Liver (tissue), 7 donors: ENCODE measurements at regions not wholly inside any gene's neighbourhood (a gene's known extent, or its start where the extent isn't known, plus 50 kb on each side); places are given as distances from the start of the nearest gene placed in this dataset.

ENCODE experiments used
- DNase-seq: peaks from one replicate; pipeline ENCODE4 v3.0.0-alpha.2; 2017; ENCODE audit warnings: low spot score
- H3K27ac ChIP-seq, 2 donors: one replicate each; pipeline ENCODE4 v1.7.0; 2013; ENCODE audit warnings: inconsistent platforms in 2 of 2, low read length in 2 of 2, control low read depth in 1 of 2, low read depth in 1 of 2, mild to moderate bottlenecking in 1 of 2
- H3K27me3 ChIP-seq, 4 donors: one replicate each; pipeline versions ENCODE4 v1.6.1 to v1.7.0; 2013; ENCODE audit warnings: low read length in 3 of 4, inconsistent platforms in 1 of 4, mild to moderate bottlenecking in 1 of 4, moderate library complexity in 1 of 4; ENCODE audit not compliant: control insufficient read depth in 4 of 4, insufficient read depth in 4 of 4
- H3K36me3 ChIP-seq, 4 donors: one replicate each; pipeline versions ENCODE4 v1.6.1 to v1.7.0; 2013; ENCODE audit warnings: low read length in 3 of 4, mild to moderate bottlenecking in 3 of 4, low read depth in 1 of 4, moderate library complexity in 1 of 4; ENCODE audit not compliant: control insufficient read depth in 4 of 4, insufficient read depth in 3 of 4
- H3K4me1 ChIP-seq, 4 donors: one replicate each; pipeline versions ENCODE4 v1.6.1 to v1.7.0; 2013; ENCODE audit warnings: low read length in 3 of 4, mild to moderate bottlenecking in 3 of 4, moderate library complexity in 1 of 4; ENCODE audit not compliant: control insufficient read depth in 4 of 4, insufficient read depth in 4 of 4
- H3K4me3 ChIP-seq, 3 donors: one replicate each; pipeline versions ENCODE4 v1.6.1 to v1.7.0; 2013; ENCODE audit warnings: low read length in 3 of 3, control low read depth in 1 of 3, low read depth in 1 of 3, mild to moderate bottlenecking in 1 of 3
- H3K9ac ChIP-seq, 2 donors: one replicate each; pipeline ENCODE4 v1.7.0; 2013; ENCODE audit warnings: low read length in 2 of 2, mild to moderate bottlenecking in 2 of 2, moderate library complexity in 2 of 2, control low read depth in 1 of 2, low read depth in 1 of 2
- H3K9me3 ChIP-seq, 4 donors: one replicate each; pipeline versions ENCODE4 v1.6.1 to v1.7.0; 2013; ENCODE audit warnings: low read length in 3 of 4; ENCODE audit not compliant: control insufficient read depth in 4 of 4
- FOXA1 ChIP-seq: IDR thresholded peaks from 2 replicates; pipeline ENCODE4 v1.6.1; 2016; ENCODE audit warnings: antibody characterized with exemption
- FOXA2 ChIP-seq: IDR thresholded peaks from 2 replicates; pipeline ENCODE4 v1.6.1; 2016; ENCODE audit warnings: antibody characterized with exemption
- GABPA ChIP-seq, 2 donors: IDR thresholded peaks in 1 of 2; conservative IDR thresholded peaks in 1 of 2; 2 replicates each; pipeline ENCODE4 v1.6.1; 2016; ENCODE audit warnings: antibody characterized with exemption in 2 of 2, mild to moderate bottlenecking in 1 of 2, moderate library complexity in 1 of 2
- HNF4G ChIP-seq: IDR thresholded peaks from 2 replicates; pipeline ENCODE4 v1.6.1; 2016; ENCODE audit warnings: antibody characterized with exemption
- JUND ChIP-seq, 2 donors: IDR thresholded peaks; 2 replicates each; pipeline ENCODE4 v1.6.1; 2016; ENCODE audit warnings: antibody characterized with exemption in 2 of 2
- RAD21 ChIP-seq, 2 donors: IDR thresholded peaks; 2 replicates each; pipeline ENCODE4 v1.6.1; 2016; ENCODE audit warnings: antibody characterized with exemption in 2 of 2, mild to moderate bottlenecking in 2 of 2
- RXRA ChIP-seq, 2 donors: IDR thresholded peaks; 2 replicates each; pipeline ENCODE4 v1.6.1; 2017 to 2018; ENCODE audit warnings: antibody characterized with exemption in 2 of 2, mild to moderate bottlenecking in 1 of 2
- TAF1 ChIP-seq: conservative IDR thresholded peaks from 2 replicates; pipeline ENCODE4 v1.6.1; 2016; ENCODE audit warnings: antibody characterized with exemption, mild to moderate bottlenecking
- YY1 ChIP-seq: IDR thresholded peaks from 2 replicates; pipeline ENCODE4 v1.6.1; 2016; ENCODE audit warnings: antibody characterized with exemption, mild to moderate bottlenecking
- WGBS: extraction: QIAGEN DNeasy Blood & Tissue Kit; methylation state at CpG from one replicate; pipeline ENCODE4 v1.1.7; 2013; 5-methylcytosine and 5-hydroxymethylcytosine counted together
- TF ChIP-seq, protein P1 (sequence below): IDR thresholded peaks from 2 replicates; pipeline ENCODE4 v1.6.1; 2016; ENCODE audit warnings: antibody characterized with exemption, mild to moderate bottlenecking
- TF ChIP-seq, protein P2 (sequence below): IDR thresholded peaks from 2 replicates; pipeline ENCODE4 v1.6.1; 2016; ENCODE audit warnings: antibody characterized with exemption
- TF ChIP-seq, protein P3 (sequence below): IDR thresholded peaks from 2 replicates; pipeline ENCODE4 v1.6.1; 2016; ENCODE audit warnings: antibody characterized with exemption
- TF ChIP-seq, protein P4 (sequence below): IDR thresholded peaks from 2 replicates; pipeline ENCODE4 v1.6.1; 2016; ENCODE audit warnings: antibody characterized with exemption
- donor health status: healthy.
- donor health status: healthy.
- donor health status: healthy.
- donor health status: healthy.

DNA sequence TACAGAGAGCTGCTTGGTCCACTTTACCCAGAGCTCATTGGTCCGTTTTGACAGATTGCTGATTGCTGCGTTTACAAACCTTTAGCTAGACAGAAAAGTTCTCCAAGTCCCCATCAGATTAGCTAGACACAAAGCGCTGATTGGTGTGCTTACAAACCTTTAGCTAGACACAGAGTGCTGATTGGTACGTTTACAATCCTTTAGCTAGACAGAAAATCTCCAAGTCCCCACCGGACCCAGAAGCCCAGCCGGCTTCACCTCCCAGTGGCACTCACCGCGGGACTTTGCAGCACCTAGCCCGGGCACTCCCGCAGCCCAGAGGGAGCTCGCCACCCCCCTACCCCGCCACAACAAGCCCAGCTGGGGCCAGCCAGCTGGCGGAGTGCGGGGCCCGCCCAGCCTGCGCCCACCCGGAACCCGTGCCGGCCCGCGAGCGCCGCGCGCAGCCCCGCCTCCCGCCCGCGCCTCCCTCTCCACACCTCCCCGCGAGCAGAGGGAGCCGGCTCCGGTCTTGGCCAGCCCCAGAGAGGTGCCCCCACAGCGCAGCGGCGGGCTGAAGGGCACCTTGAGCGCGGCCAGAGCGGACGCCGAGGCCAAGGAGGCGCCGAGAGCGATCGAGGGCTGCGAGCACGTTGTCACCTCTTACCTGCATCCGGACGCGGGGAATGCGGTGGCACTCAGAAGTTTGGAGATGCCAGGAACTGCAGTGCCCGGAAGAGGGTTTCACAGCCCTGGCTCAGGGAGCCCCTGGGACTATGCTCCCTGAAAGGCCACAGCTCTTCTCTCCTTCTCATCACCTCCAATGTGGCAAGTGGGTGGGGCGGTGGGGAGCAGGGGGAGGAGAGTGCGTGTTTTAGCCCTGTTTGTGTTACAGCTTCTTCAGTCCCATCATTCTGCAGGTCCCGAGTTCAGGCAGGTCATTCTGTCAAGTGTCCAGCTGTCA lies 1504.5 kb downstream of the CDH11 start:
- 17% methylated on average over 55 of the region's 55 CpGs for WGBS
- H3K4me1 ChIP-seq = no peaks in the 10 kb centered on the region
- no peak for DNase-seq
- TF ChIP-seq, protein P1, sequence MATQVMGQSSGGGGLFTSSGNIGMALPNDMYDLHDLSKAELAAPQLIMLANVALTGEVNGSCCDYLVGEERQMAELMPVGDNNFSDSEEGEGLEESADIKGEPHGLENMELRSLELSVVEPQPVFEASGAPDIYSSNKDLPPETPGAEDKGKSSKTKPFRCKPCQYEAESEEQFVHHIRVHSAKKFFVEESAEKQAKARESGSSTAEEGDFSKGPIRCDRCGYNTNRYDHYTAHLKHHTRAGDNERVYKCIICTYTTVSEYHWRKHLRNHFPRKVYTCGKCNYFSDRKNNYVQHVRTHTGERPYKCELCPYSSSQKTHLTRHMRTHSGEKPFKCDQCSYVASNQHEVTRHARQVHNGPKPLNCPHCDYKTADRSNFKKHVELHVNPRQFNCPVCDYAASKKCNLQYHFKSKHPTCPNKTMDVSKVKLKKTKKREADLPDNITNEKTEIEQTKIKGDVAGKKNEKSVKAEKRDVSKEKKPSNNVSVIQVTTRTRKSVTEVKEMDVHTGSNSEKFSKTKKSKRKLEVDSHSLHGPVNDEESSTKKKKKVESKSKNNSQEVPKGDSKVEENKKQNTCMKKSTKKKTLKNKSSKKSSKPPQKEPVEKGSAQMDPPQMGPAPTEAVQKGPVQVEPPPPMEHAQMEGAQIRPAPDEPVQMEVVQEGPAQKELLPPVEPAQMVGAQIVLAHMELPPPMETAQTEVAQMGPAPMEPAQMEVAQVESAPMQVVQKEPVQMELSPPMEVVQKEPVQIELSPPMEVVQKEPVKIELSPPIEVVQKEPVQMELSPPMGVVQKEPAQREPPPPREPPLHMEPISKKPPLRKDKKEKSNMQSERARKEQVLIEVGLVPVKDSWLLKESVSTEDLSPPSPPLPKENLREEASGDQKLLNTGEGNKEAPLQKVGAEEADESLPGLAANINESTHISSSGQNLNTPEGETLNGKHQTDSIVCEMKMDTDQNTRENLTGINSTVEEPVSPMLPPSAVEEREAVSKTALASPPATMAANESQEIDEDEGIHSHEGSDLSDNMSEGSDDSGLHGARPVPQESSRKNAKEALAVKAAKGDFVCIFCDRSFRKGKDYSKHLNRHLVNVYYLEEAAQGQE = no peak
- TF ChIP-seq FOXA1 (no peak), RXRA (IDR thresholded peaks at IDR 0.05) (no peak), HNF4G (no peak)
- TF ChIP-seq, protein P2, sequence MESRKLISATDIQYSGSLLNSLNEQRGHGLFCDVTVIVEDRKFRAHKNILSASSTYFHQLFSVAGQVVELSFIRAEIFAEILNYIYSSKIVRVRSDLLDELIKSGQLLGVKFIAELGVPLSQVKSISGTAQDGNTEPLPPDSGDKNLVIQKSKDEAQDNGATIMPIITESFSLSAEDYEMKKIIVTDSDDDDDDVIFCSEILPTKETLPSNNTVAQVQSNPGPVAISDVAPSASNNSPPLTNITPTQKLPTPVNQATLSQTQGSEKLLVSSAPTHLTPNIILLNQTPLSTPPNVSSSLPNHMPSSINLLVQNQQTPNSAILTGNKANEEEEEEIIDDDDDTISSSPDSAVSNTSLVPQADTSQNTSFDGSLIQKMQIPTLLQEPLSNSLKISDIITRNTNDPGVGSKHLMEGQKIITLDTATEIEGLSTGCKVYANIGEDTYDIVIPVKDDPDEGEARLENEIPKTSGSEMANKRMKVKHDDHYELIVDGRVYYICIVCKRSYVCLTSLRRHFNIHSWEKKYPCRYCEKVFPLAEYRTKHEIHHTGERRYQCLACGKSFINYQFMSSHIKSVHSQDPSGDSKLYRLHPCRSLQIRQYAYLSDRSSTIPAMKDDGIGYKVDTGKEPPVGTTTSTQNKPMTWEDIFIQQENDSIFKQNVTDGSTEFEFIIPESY = no peak
- TF ChIP-seq, protein P3, sequence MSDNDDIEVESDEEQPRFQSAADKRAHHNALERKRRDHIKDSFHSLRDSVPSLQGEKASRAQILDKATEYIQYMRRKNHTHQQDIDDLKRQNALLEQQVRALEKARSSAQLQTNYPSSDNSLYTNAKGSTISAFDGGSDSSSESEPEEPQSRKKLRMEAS = no peak
- H3K36me3 ChIP-seq = no peaks in the 10 kb centered on the region
- H3K27ac ChIP-seq = no peak overlapping the region
- peak overlapping the region in 1 of 3 donors; percentile 24 for H3K4me3 ChIP-seq
- peaks cover 0 to 4% (median 0%) of the 10 kb centered on the region in 4 donors for H3K27me3 ChIP-seq
- no peak overlapping the region for H3K9ac ChIP-seq
- H3K9me3 ChIP-seq = no peaks in the 10 kb centered on the region

DNA sequence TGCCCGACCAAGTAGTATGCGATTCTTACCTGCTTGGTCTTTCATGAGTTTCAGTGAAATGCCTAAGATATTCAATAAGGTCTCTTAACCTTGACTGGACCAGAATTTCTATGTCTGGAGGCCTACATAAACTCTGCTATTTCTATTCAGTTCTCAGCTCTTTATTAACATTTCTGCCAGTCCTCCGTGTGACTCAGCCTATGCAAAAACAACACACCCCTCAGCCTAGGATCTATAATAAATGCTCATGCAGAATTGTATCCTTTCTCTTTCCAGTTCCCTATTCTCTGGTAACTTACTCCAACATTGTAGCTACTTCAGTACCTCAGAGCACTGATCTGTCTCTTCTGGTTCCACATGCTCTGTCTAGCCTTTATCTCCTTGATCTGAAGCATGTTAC lies 1507.4 kb downstream of the CDH11 start:
- Histone ChIP-seq H3K27me3 (peaks cover 0 to 4% (median 0%) of the 10 kb centered on the region in 4 donors), H3K9me3 (peaks cover 0 to under 1% (median 0%) of the 10 kb centered on the region in 4 donors), H3K9ac (no peak overlapping the region), H3K4me3 (no peak overlapping the region), H3K27ac (no peak overlapping the region), H3K36me3 (no peaks in the 10 kb centered on the region), H3K4me1 (no peaks in the 10 kb centered on the region)
- no peak for DNase-seq
- WGBS = 87% methylated on average over 3 of the region's 3 CpGs
- no peak for TF ChIP-seq GABPA (IDR thresholded peaks at IDR 0.05 in 1 of 2, conservative IDR thresholded peaks at IDR 0.05 in 1 of 2)
- TF ChIP-seq RAD21 (IDR thresholded peaks at IDR 0.05) = no peak
- TF ChIP-seq YY1 = no peak
- TF ChIP-seq, protein P4, sequence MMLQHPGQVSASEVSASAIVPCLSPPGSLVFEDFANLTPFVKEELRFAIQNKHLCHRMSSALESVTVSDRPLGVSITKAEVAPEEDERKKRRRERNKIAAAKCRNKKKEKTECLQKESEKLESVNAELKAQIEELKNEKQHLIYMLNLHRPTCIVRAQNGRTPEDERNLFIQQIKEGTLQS = no peak
- no peak for TF ChIP-seq TAF1
- TF ChIP-seq RXRA (IDR thresholded peaks at IDR 0.05) = no peak
- no peak for TF ChIP-seq HNF4G
- TF ChIP-seq FOXA2 = no peak
- TF ChIP-seq, protein P2 = no peak
- TF ChIP-seq, protein P1 = no peak
- TF ChIP-seq JUND (IDR thresholded peaks at IDR 0.05) = no peak
